ENCODE measurements at regions not wholly inside any gene's neighbourhood (a gene's known extent, or its start where the extent isn't known, plus 50 kb on each side); places are given as distances from the start of the nearest gene placed in this dataset.

DNA sequence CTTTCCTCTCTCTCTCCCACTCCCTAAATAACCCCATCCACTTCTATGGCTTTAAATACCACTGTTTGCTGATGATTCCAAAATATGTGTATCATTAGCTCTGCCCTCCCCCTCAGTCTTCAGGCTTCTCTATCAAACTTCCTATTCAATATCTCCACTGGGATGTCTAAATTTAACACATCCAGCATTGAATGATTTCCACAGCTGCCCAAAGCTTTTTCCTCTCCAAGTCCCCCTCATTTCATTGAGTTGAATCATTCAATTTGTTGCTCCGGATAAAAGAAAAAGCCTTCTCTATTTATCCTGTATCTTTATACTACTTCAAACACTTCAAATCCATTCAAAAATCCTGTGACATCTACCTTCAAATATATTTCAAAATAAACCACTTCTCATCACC, 225.0 kb downstream of the SEC16B start:
- TF ChIP-seq, protein P1, sequence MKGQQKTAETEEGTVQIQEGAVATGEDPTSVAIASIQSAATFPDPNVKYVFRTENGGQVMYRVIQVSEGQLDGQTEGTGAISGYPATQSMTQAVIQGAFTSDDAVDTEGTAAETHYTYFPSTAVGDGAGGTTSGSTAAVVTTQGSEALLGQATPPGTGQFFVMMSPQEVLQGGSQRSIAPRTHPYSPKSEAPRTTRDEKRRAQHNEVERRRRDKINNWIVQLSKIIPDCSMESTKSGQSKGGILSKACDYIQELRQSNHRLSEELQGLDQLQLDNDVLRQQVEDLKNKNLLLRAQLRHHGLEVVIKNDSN (IDR thresholded peaks at IDR 0.05) = no peak
- TF ChIP-seq RAD21 (IDR thresholded peaks at IDR 0.05; ENCODE audit: low read depth) = no peak
- TF ChIP-seq TEAD4 (IDR thresholded peaks at IDR 0.05) = no peak
- no peak for TF ChIP-seq ZBTB7A (IDR thresholded peaks at IDR 0.05; ENCODE audit: low read depth)
- TF ChIP-seq FOXM1 (IDR thresholded peaks at IDR 0.05; ENCODE audit: borderline replicate concordance, low read depth) = no peak
- no peak for TF ChIP-seq YY1 (IDR thresholded peaks at IDR 0.05; ENCODE audit: low read depth)
- no peak for TF ChIP-seq NFIC (IDR thresholded peaks at IDR 0.05)
- TF ChIP-seq CREB1 (IDR thresholded peaks at IDR 0.05; ENCODE audit: low read depth) = no peak
- TF ChIP-seq, protein P2, sequence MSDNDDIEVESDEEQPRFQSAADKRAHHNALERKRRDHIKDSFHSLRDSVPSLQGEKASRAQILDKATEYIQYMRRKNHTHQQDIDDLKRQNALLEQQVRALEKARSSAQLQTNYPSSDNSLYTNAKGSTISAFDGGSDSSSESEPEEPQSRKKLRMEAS (IDR thresholded peaks at IDR 0.05) = no peak
- TF ChIP-seq, protein P3, sequence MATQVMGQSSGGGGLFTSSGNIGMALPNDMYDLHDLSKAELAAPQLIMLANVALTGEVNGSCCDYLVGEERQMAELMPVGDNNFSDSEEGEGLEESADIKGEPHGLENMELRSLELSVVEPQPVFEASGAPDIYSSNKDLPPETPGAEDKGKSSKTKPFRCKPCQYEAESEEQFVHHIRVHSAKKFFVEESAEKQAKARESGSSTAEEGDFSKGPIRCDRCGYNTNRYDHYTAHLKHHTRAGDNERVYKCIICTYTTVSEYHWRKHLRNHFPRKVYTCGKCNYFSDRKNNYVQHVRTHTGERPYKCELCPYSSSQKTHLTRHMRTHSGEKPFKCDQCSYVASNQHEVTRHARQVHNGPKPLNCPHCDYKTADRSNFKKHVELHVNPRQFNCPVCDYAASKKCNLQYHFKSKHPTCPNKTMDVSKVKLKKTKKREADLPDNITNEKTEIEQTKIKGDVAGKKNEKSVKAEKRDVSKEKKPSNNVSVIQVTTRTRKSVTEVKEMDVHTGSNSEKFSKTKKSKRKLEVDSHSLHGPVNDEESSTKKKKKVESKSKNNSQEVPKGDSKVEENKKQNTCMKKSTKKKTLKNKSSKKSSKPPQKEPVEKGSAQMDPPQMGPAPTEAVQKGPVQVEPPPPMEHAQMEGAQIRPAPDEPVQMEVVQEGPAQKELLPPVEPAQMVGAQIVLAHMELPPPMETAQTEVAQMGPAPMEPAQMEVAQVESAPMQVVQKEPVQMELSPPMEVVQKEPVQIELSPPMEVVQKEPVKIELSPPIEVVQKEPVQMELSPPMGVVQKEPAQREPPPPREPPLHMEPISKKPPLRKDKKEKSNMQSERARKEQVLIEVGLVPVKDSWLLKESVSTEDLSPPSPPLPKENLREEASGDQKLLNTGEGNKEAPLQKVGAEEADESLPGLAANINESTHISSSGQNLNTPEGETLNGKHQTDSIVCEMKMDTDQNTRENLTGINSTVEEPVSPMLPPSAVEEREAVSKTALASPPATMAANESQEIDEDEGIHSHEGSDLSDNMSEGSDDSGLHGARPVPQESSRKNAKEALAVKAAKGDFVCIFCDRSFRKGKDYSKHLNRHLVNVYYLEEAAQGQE (IDR thresholded peaks at IDR 0.05; ENCODE audit: low read depth) = no peak
- TF ChIP-seq CEBPB (IDR thresholded peaks at IDR 0.05) = no peak
- no peak for TF ChIP-seq TCF12 (IDR thresholded peaks at IDR 0.05; ENCODE audit: low read depth)
- TF ChIP-seq EP300 (IDR thresholded peaks at IDR 0.05; ENCODE audit: borderline replicate concordance) = no peak
- TF ChIP-seq EGR1 (IDR thresholded peaks at IDR 0.05) = no peak
- TF ChIP-seq TAF1 (IDR thresholded peaks at IDR 0.05; ENCODE audit: low read depth) = no peak

DNA sequence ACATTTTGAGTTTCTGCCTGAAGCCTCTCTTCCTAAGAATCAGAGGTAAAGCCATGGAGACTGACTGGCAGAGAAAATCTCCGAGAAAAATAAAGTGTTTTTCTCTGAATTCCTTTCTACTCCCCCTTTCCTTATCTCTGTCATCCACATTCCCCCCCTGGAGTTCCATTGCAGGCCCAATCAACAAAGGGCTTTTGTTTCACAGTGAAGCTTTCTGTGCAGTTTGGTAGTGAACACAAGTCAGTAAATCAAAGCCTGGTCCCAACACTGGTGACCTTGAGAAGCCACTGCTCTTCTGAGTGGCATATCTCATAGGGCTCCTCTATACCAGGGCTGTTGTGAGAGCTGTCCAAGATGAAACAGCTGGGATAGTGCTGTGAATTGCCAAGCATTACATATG, 228.4 kb downstream of the SEC16B start:
- no peak for TF ChIP-seq FOXM1 (IDR thresholded peaks at IDR 0.05; ENCODE audit: borderline replicate concordance, low read depth)
- TF ChIP-seq TEAD4 (IDR thresholded peaks at IDR 0.05) = no peak
- TF ChIP-seq YY1 (IDR thresholded peaks at IDR 0.05; ENCODE audit: low read depth) = no peak
- no peak for TF ChIP-seq RAD21 (IDR thresholded peaks at IDR 0.05; ENCODE audit: low read depth)
- TF ChIP-seq, protein P3 (IDR thresholded peaks at IDR 0.05; ENCODE audit: low read depth) = no peak
- TF ChIP-seq CEBPB (IDR thresholded peaks at IDR 0.05) = no peak
- TF ChIP-seq, protein P2 (IDR thresholded peaks at IDR 0.05) = no peak
- TF ChIP-seq ZBTB7A (IDR thresholded peaks at IDR 0.05; ENCODE audit: low read depth) = no peak
- TF ChIP-seq, protein P1 (IDR thresholded peaks at IDR 0.05) = no peak
- no peak for TF ChIP-seq CREB1 (IDR thresholded peaks at IDR 0.05; ENCODE audit: low read depth)

DNA sequence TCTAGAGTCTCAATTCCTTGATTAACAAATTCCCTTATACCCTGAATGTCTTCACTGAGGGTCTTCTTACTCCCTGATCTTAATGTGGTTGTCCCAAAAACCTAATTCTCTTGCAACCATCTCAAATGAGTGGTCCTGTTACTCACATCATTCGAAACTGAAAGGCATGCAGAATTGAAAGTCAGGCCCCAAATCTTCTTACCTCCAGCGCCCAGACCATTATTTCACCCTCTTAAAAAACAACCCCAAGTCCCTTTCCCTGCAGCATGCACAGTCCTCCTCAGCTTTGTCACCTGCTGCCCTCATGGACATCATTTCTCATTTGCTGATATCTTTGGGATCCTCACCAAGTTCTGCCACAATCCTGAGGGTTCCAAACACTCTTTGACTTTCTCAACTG, 230.1 kb downstream of the SEC16B start:
- TF ChIP-seq TCF12 (IDR thresholded peaks at IDR 0.05; ENCODE audit: low read depth) (no peak), CREB1 (IDR thresholded peaks at IDR 0.05; ENCODE audit: low read depth) (no peak), TAF1 (IDR thresholded peaks at IDR 0.05; ENCODE audit: low read depth) (no peak), FOXM1 (IDR thresholded peaks at IDR 0.05; ENCODE audit: borderline replicate concordance, low read depth) (no peak), NFIC (IDR thresholded peaks at IDR 0.05) (no peak), TEAD4 (IDR thresholded peaks at IDR 0.05) (no peak)
- TF ChIP-seq, protein P3 (IDR thresholded peaks at IDR 0.05; ENCODE audit: low read depth) = no peak
- TF ChIP-seq, protein P1 (IDR thresholded peaks at IDR 0.05) = no peak

DNA sequence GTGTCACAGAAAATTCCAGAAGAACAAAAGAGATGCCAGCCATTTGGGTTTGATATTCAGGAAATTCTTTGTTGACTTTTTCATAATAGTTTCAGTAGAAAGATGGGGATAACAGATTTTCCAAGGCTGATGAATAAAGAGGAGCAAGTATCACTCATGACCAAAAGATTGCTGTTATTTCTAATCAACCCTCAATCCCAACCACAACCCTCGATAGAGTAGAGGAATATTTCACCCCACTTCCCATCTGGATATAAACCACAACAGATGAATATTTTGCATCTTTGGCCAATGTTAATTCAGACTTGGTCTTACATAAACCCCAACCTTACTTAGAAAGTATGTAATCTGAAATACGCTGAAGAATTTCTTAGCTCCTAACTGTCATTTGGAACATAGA, 232.4 kb downstream of the SEC16B start:
- TF ChIP-seq TAF1 (IDR thresholded peaks at IDR 0.05; ENCODE audit: low read depth) = no peak
- TF ChIP-seq, protein P2 (IDR thresholded peaks at IDR 0.05) = no peak
- no peak for TF ChIP-seq CREB1 (IDR thresholded peaks at IDR 0.05; ENCODE audit: low read depth)
- TF ChIP-seq TEAD4 (IDR thresholded peaks at IDR 0.05) = no peak
- no peak for TF ChIP-seq ZBTB7A (IDR thresholded peaks at IDR 0.05; ENCODE audit: low read depth)
- TF ChIP-seq, protein P3 (IDR thresholded peaks at IDR 0.05; ENCODE audit: low read depth) = no peak
